GM03348 (cell line): ENCODE measurements at regions not wholly inside any gene's neighbourhood (a gene's known extent, or its start where the extent isn't known, plus 50 kb on each side); places are given as distances from the start of the nearest gene placed in this dataset.

ENCODE experiments used
- DNase-seq: peaks from one replicate; pipeline ENCODE4 v3.0.0; 2012; ENCODE audit warnings: low spot score

DNA sequence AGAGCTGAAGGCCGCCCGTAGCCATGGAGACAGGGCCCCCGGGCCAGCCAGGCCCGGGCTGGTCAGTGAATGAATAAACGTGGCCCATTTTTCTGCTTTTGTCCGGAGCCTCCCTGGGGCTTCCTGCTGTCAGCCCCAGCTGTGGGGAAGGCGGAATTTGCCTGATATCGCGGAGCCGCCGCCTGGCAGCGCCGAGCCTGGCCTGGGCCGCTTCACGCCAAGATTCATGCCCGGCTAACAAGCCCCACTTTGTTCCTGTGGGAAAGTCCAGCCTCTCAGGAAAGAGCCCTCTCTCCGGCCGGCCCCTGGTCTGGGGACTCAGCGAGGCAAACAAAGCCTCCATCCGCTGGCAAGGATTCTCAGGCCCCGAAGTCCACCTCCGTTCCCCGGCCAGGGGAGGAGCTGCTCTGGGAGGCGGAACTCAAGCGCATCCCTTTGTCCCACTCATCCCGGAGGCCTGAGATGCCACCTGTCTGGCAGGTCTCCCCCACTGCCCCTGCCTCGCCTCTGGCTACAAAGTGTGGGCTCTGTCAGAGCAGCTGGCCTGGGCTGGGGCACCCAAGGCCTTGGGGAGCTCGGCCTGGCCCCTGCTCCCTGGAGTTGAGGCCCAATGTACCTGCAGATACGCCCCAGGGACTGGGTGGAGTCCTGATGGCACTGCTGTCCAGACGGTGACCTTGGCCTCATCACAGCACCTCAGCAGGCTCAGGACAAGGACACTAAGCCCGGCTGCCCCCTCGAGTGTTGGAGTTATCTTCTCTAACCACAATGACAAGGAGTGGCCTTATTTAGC is 51.6 kb upstream of the SLC6A11 start:
- DNase-seq, result no peak

GRCh38 chr3:10766049-10766705 is 49.9 kb upstream of the SLC6A11 start:
- no peak for DNase-seq
